ENCODE measurements at regions not wholly inside any gene's neighbourhood (a gene's known extent, or its start where the extent isn't known, plus 50 kb on each side); places are given as distances from the start of the nearest gene placed in this dataset.

- TF ChIP-seq POLR2A (IDR thresholded peaks at IDR 0.05; ENCODE audit: low read length) (no peak), GATA1 (IDR thresholded peaks at IDR 0.05; ENCODE audit: low read depth, low read length) (no peak)
Measured at GRCh38 chr2:118723394-118723793, 124.1 kb downstream of the EN1 start.
